ENCODE measurements at regions not wholly inside any gene's neighbourhood (a gene's known extent, or its start where the extent isn't known, plus 50 kb on each side); places are given as distances from the start of the nearest gene placed in this dataset.

- Histone ChIP-seq H3K36me3 (ENCODE audit: insufficient read depth) (no peaks in the 10 kb centered on the region), H3K27ac (ENCODE audit: low read depth) (peak overlapping the region; percentile 91), H3F3A (replicated peaks; ENCODE audit: low read depth) (no peaks in the 10 kb centered on the region), H3K9me2 (ENCODE audit: insufficient read depth) (no peaks in the 10 kb centered on the region), H3K4me1 (ENCODE audit: insufficient read depth) (peaks cover 21% of the 10 kb centered on the region; the same call in 1 of the 2 replicates), H3K79me2 (replicated peaks; ENCODE audit: insufficient read depth) (no peaks in the 10 kb centered on the region), H3K4me3 (peak overlapping the region; percentile 68), H2AFZ (peak overlapping the region; percentile 95), H3K27me3 (ENCODE audit: insufficient read depth) (peaks cover 8% of the 10 kb centered on the region; the same call in 1 of the 2 replicates), H4K20me1 (replicated peaks; ENCODE audit: insufficient read depth) (no peaks in the 10 kb centered on the region), H3K4me2 (peak overlapping the region; percentile 86)
- Mint-ChIP-seq H3K36me3 (ENCODE audit: low read depth) (peaks cover 7% of the 10 kb centered on the region), H3K27me3 (ENCODE audit: insufficient read depth, low read depth, poor library complexity) (peaks cover 28% of the 10 kb centered on the region), H3K9me3 (peaks cover 24% of the 10 kb centered on the region), H3K4me3 (peak overlapping the region; percentile 60), H3K4me1 (peaks cover 32% of the 10 kb centered on the region), H3K27ac (peak overlapping the region; percentile 56; the same call in 1 of the 2 replicates)
- TF ChIP-seq STAT1 (IDR thresholded peaks at IDR 0.05; ENCODE audit: unreplicated experiment) (no peak), REST (IDR thresholded peaks at IDR 0.05; ENCODE audit: unreplicated experiment) (no peak), ZNF114 (CRISPR knock-in tag; IDR thresholded peaks at IDR 0.05) (no peak), NANOG (IDR thresholded peaks at IDR 0.05; ENCODE audit: borderline replicate concordance) (no peak), EZH2 (IDR thresholded peaks at IDR 0.05; ENCODE audit: low read depth, unreplicated experiment) (no peak), ZNF462 (CRISPR knock-in tag; IDR thresholded peaks at IDR 0.05) (no peak), JUNB (IDR thresholded peaks at IDR 0.05; ENCODE audit: unreplicated experiment) (no peak), ETS1 (IDR thresholded peaks at IDR 0.05) (no peak), EZH2phosphoT487 (IDR thresholded peaks at IDR 0.05; ENCODE audit: unreplicated experiment) (no peak), CREB1 (CRISPR knock-in tag; IDR thresholded peaks at IDR 0.05; ENCODE audit: low read depth) (no peak), POLR2AphosphoS5 (IDR thresholded peaks at IDR 0.05; ENCODE audit: low read depth) (no peak), CTCF (conservative IDR thresholded peaks at IDR 0.05; ENCODE audit: low read depth in 2 of 2) (no peak), ZNF331 (CRISPR knock-in tag; IDR thresholded peaks at IDR 0.05; ENCODE audit: low read depth) (no peak)
- ATAC-seq, result peak; percentile 4; the same call in 2 of the 3 replicates
- DNase-seq (ENCODE audit: low spot score), result no peak
These were observed 126.0 kb downstream of the ZFP36L2 start for GRCh38 chr2:43100362-43100882.

All from GM23338 (cell line).